ENCODE measurements at regions not wholly inside any gene's neighbourhood (a gene's known extent, or its start where the extent isn't known, plus 50 kb on each side); places are given as distances from the start of the nearest gene placed in this dataset.

DNA sequence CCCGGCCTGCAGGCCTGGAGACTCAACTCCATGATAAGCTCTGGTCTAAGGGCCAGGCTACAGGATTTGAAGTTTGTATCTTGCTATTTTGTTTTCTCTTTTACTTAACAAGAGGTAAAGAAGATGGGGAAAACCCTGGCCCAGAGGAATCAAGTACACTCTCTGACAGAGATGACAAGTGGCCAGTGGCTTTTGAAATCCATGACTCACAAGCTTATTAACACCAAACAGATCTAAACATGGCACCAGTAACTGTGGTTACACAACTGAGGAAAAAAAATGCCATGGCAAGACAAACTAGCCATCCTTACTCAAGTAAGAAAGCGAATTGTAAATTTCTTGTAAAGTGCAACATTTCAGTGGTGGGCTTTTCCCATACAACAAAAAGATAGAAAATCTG lies 72.6 kb upstream of the SERTM1 start:
- no peak overlapping the region for H3K27ac ChIP-seq (ENCODE audit: low read depth in 1 of 2, low read length in 2 of 2)
- H3K27ac Mint-ChIP-seq: no peak overlapping the region
- no peaks in the 10 kb centered on the region for H3K4me1 Mint-ChIP-seq
- intact Hi-C loops (cut with micrococcal nuclease): no loop called here
- TF ChIP-seq, protein P1, sequence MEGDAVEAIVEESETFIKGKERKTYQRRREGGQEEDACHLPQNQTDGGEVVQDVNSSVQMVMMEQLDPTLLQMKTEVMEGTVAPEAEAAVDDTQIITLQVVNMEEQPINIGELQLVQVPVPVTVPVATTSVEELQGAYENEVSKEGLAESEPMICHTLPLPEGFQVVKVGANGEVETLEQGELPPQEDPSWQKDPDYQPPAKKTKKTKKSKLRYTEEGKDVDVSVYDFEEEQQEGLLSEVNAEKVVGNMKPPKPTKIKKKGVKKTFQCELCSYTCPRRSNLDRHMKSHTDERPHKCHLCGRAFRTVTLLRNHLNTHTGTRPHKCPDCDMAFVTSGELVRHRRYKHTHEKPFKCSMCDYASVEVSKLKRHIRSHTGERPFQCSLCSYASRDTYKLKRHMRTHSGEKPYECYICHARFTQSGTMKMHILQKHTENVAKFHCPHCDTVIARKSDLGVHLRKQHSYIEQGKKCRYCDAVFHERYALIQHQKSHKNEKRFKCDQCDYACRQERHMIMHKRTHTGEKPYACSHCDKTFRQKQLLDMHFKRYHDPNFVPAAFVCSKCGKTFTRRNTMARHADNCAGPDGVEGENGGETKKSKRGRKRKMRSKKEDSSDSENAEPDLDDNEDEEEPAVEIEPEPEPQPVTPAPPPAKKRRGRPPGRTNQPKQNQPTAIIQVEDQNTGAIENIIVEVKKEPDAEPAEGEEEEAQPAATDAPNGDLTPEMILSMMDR (IDR thresholded peaks at IDR 0.05): no peak
- H3K27me3 ChIP-seq (ENCODE audit: control insufficient read depth in 2 of 2, insufficient read depth in 2 of 2, low read length in 2 of 2): no peaks in the 10 kb centered on the region
- peaks cover 4 to 14% of the 10 kb centered on the region in 2 donors for H3K9me3 ChIP-seq (replicated peaks in 1 of 2; ENCODE audit: control insufficient read depth in 1 of 2, insufficient read depth in 1 of 2, low read length in 2 of 2)
- no peaks in the 10 kb centered on the region for H3K4me1 ChIP-seq (ENCODE audit: control insufficient read depth in 1 of 2, insufficient read depth in 2 of 2, low read length in 2 of 2)
- H3K9me3 Mint-ChIP-seq: peaks cover 6 to 15% (median 8%) of the 10 kb centered on the region in 7 donors
- H2AFZ ChIP-seq (ENCODE audit: insufficient read depth, low read depth, low read length, poor library complexity, severe bottlenecking): no peak overlapping the region
- peaks cover 0 to 2% (median 1%) of the 10 kb centered on the region in 3 donors for H3K27me3 Mint-ChIP-seq (ENCODE audit: low read depth in 3 of 3)
- no peak overlapping the region for H3K9ac ChIP-seq (ENCODE audit: insufficient read depth, low read length, poor library complexity, severe bottlenecking)
- WGBS (ENCODE audit: insufficient coverage): 82% methylated on average over 1 of the region's 2 CpGs
- no peak overlapping the region for H3K4me3 ChIP-seq (replicated peaks in 1 of 3; ENCODE audit: low read depth in 2 of 3, low read length in 3 of 3)
- H3K4me3 Mint-ChIP-seq: no peak overlapping the region
- H3K36me3 ChIP-seq (replicated peaks in 1 of 2; ENCODE audit: control insufficient read depth in 1 of 2, insufficient read depth in 2 of 2, low read length in 2 of 2): no peaks in the 10 kb centered on the region
- no peaks in the 10 kb centered on the region for H3K36me3 Mint-ChIP-seq
- H4K20me1 ChIP-seq (ENCODE audit: insufficient read depth, low read length): no peaks in the 10 kb centered on the region
- no peaks in the 10 kb centered on the region for H3K79me2 ChIP-seq (ENCODE audit: insufficient read depth, low read length)
- DNase-seq: no peak
- H3K4me2 ChIP-seq (replicated peaks; ENCODE audit: extremely low read depth, low read length, poor library complexity, severe bottlenecking): no peak overlapping the region

DNA sequence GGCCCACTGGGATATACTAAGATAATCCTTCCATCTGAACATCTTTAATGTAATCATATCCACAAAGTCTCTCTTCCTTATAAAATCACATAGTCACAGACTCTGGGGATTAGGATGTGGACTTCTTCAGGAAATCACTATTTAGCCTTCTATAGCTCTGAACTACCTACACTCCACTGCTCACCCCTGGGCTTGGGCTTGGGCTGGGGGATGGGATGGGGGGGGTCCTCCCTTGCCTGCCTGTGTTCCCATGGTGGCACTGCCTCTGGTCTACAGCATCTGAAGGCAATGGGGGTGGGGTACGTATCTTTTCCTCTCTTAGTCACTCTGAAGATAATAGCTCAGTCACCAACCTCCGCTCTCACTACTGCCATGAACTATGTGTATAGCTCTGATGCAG lies 67.8 kb upstream of the SERTM1 start:
- no peak for DNase-seq
- Histone ChIP-seq H3K9me3 (replicated peaks in 1 of 2; ENCODE audit: control insufficient read depth in 1 of 2, insufficient read depth in 1 of 2, low read length in 2 of 2) (peaks cover 0 to under 1% of the 10 kb centered on the region in 2 donors), H3K9ac (ENCODE audit: insufficient read depth, low read length, poor library complexity, severe bottlenecking) (no peak overlapping the region), H2AFZ (ENCODE audit: insufficient read depth, low read depth, low read length, poor library complexity, severe bottlenecking) (no peak overlapping the region), H3K36me3 (replicated peaks in 1 of 2; ENCODE audit: control insufficient read depth in 1 of 2, insufficient read depth in 2 of 2, low read length in 2 of 2) (no peaks in the 10 kb centered on the region), H3K4me3 (replicated peaks in 1 of 3; ENCODE audit: low read depth in 2 of 3, low read length in 3 of 3) (no peak overlapping the region), H3K79me2 (ENCODE audit: insufficient read depth, low read length) (no peaks in the 10 kb centered on the region), H3K4me1 (ENCODE audit: control insufficient read depth in 1 of 2, insufficient read depth in 2 of 2, low read length in 2 of 2) (no peaks in the 10 kb centered on the region), H3K27ac (ENCODE audit: low read depth in 1 of 2, low read length in 2 of 2) (no peak overlapping the region), H3K27me3 (ENCODE audit: control insufficient read depth in 2 of 2, insufficient read depth in 2 of 2, low read length in 2 of 2) (no peaks in the 10 kb centered on the region), H3K4me2 (replicated peaks; ENCODE audit: extremely low read depth, low read length, poor library complexity, severe bottlenecking) (no peak overlapping the region), H4K20me1 (ENCODE audit: insufficient read depth, low read length) (no peaks in the 10 kb centered on the region)
- no peaks in the 10 kb centered on the region for H3K4me1 Mint-ChIP-seq
- no peaks in the 10 kb centered on the region for H3K27me3 Mint-ChIP-seq (ENCODE audit: low read depth in 3 of 3)
- no peak overlapping the region for H3K27ac Mint-ChIP-seq
- intact Hi-C loops (cut with micrococcal nuclease): no loop called here
- no peak overlapping the region for H3K4me3 Mint-ChIP-seq
- no CpG with 5 or more reads among the region's 2 CpGs for WGBS (ENCODE audit: insufficient coverage)
- TF ChIP-seq, protein P1 (IDR thresholded peaks at IDR 0.05): no peak
- H3K9me3 Mint-ChIP-seq: peaks cover 0 to 3% (median 0%) of the 10 kb centered on the region in 7 donors
- no peaks in the 10 kb centered on the region for H3K36me3 Mint-ChIP-seq
